ENCODE measurements at regions not wholly inside any gene's neighbourhood (a gene's known extent, or its start where the extent isn't known, plus 50 kb on each side); places are given as distances from the start of the nearest gene placed in this dataset.

GRCh38 chr7:135799881-135800280 is 51.3 kb upstream of the FAM180A start:
- ChIA-PET POLR2A (no interaction called here), CTCF (interaction anchor here (1.0 to 7.6 kb wide), 2 partner anchors 209 to 215 kb away, joined by 4 to 87 read pairs; no protein-coding TSS in a partner anchor)
- H3K4me1 Mint-ChIP-seq = peaks cover 7% of the 10 kb centered on the region
- H3K9me3 Mint-ChIP-seq = no peaks in the 10 kb centered on the region
- DNase-seq (no peak), ATAC-seq (ENCODE audit: low read depth) (no peak)
- no peaks in the 10 kb centered on the region for H3K36me3 Mint-ChIP-seq (ENCODE audit: low read depth)
- peaks cover 17% of the 10 kb centered on the region for H3K27me3 Mint-ChIP-seq
- intact Hi-C loops (cut with micrococcal nuclease) = loop anchor here (5.0 kb wide), 1 partner anchor 607 kb away; no protein-coding TSS in a partner anchor
- no peak overlapping the region for H3K4me3 Mint-ChIP-seq
- TF ChIP-seq CTCF (IDR thresholded peaks at IDR 0.05) = no peak
- H3K27ac Mint-ChIP-seq = no peak overlapping the region

Measured in activated B cell treated with CpG ODN at 0.5 μM for 24 hours (primary cell).